ENCODE measurements at regions not wholly inside any gene's neighbourhood (a gene's known extent, or its start where the extent isn't known, plus 50 kb on each side); places are given as distances from the start of the nearest gene placed in this dataset.

DNA sequence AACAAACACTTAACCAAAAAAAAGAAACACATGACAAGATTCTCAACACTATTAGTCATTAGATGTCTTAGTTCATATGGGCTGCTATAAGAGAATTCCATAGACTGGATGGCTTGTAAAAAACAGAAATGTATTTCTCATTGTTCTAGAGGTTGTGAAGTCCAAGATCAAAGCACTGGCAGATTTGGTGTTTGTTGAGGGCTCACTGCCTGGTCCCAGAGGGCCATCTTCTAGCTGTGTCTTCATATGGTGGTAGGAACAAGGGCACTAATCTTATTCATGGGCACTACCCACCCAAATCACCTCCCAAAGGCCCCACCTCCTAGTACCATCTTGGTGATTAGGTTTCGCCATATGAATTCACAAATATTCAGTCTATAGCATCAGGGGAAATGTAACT, 162.5 kb upstream of the SDK2 start:
- Histone ChIP-seq H3K4me3 (ENCODE audit: low read length) (no peak overlapping the region), H3K9me2 (replicated peaks; ENCODE audit: low read length) (no peaks in the 10 kb centered on the region), H3K4me1 (ENCODE audit: insufficient read depth, low read length) (0 out of 2 replicates have a peak, but pooled peaks cover 8% of the 10 kb centered on the region), H3K27ac (ENCODE audit: low read length) (no peak overlapping the region), H3K27me3 (ENCODE audit: low read length) (no peaks in the 10 kb centered on the region; the same call in 1 of the 2 replicates), H2AFZ (ENCODE audit: low read length) (no peak overlapping the region), H3F3A (ENCODE audit: low read length, unreplicated experiment) (no peaks in the 10 kb centered on the region), H4K20me1 (ENCODE audit: low read length) (no peaks in the 10 kb centered on the region), H3K4me2 (ENCODE audit: low read length) (no peak overlapping the region), H3K9ac (ENCODE audit: low read length) (no peak overlapping the region), H3K79me2 (ENCODE audit: low read length) (no peaks in the 10 kb centered on the region), H3K36me3 (ENCODE audit: low read depth, low read length) (no peaks in the 10 kb centered on the region), H3K9me3 (ENCODE audit: low read length) (no peaks in the 10 kb centered on the region)
- DNase-seq, result no peak
- ChIA-PET POLR2A (ENCODE audit: unreplicated experiment) (no interaction called here), CTCF (no interaction called here)
- no TSS peak for BruUV-seq (replicated peaks)
- ATAC-seq, result no peak
- TF ChIP-seq CTCF (conservative IDR thresholded peaks at IDR 0.05; ENCODE audit: low read depth, low read length), result no peak
- no peak for TF ChIP-seq EZH2 (IDR thresholded peaks at IDR 0.05; ENCODE audit: low read length, unreplicated experiment)
- TF ChIP-seq EZH2phosphoT487 (IDR thresholded peaks at IDR 0.05; ENCODE audit: borderline replicate concordance, low read length), result no peak
- intact Hi-C loops (cut with micrococcal nuclease), result no loop called here

DNA sequence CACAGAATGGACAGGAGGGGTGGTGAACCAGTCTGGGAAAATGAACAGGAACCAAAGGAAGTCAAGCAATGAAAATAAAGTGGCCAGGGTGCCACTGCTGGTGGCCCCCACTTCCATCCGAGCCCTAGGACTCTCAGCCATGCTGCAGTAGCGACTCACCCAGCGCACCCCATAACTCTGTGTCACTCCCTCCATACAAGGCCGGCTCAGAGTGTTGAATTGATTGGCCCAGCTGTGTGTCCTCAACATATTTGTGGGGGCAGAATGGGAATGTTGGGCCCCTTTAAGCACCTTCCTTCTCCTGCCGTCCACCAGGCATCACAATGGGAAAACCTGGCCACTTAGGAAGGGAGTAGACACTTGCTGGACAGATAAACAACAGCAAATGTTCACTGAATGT, 169.0 kb upstream of the SDK2 start:
- CTCF ChIA-PET, result no interaction called here
- Histone ChIP-seq H3K4me3 (ENCODE audit: low read length) (no peak overlapping the region), H3K36me3 (ENCODE audit: low read depth, low read length) (no peaks in the 10 kb centered on the region), H3K79me2 (ENCODE audit: low read length) (no peaks in the 10 kb centered on the region), H2AFZ (ENCODE audit: low read length) (no peak overlapping the region), H3F3A (ENCODE audit: low read length, unreplicated experiment) (no peaks in the 10 kb centered on the region), H4K20me1 (ENCODE audit: low read length) (no peaks in the 10 kb centered on the region), H3K27me3 (ENCODE audit: low read length) (peaks cover 36% of the 10 kb centered on the region), H3K4me2 (ENCODE audit: low read length) (no peak overlapping the region), H3K9me3 (ENCODE audit: low read length) (no peaks in the 10 kb centered on the region; the same call in 1 of the 2 replicates), H3K27ac (ENCODE audit: low read length) (no peak overlapping the region), H3K4me1 (ENCODE audit: insufficient read depth, low read length) (no peaks in the 10 kb centered on the region), H3K9me2 (replicated peaks; ENCODE audit: low read length) (no peaks in the 10 kb centered on the region), H3K9ac (ENCODE audit: low read length) (no peak overlapping the region)
- no peak for DNase-seq
- BruUV-seq (replicated peaks), result no TSS peak
- ATAC-seq, result no peak
- TF ChIP-seq EZH2phosphoT487 (IDR thresholded peaks at IDR 0.05; ENCODE audit: borderline replicate concordance, low read length) (no peak), EZH2 (IDR thresholded peaks at IDR 0.05; ENCODE audit: low read length, unreplicated experiment) (no peak), CTCF (conservative IDR thresholded peaks at IDR 0.05; ENCODE audit: low read depth, low read length) (no peak)
- POLR2A ChIA-PET (ENCODE audit: unreplicated experiment), result no interaction called here
- intact Hi-C loops (cut with micrococcal nuclease), result no loop called here

- no peaks in the 10 kb centered on the region for H3K9me2 ChIP-seq (replicated peaks; ENCODE audit: low read length)
- no peaks in the 10 kb centered on the region for H3K36me3 ChIP-seq (ENCODE audit: low read depth, low read length)
- no peak for TF ChIP-seq EZH2phosphoT487 (IDR thresholded peaks at IDR 0.05; ENCODE audit: borderline replicate concordance, low read length)
- no peak for TF ChIP-seq CTCF (conservative IDR thresholded peaks at IDR 0.05; ENCODE audit: low read depth, low read length)
- no peak for TF ChIP-seq EZH2 (IDR thresholded peaks at IDR 0.05; ENCODE audit: low read length, unreplicated experiment)
- intact Hi-C loops (cut with micrococcal nuclease), result no loop called here
- H2AFZ ChIP-seq (ENCODE audit: low read length), result no peak overlapping the region
- DNase-seq (no peak), ATAC-seq (no peak)
- H3K79me2 ChIP-seq (ENCODE audit: low read length), result no peaks in the 10 kb centered on the region
- peaks cover 36% of the 10 kb centered on the region for H3K27me3 ChIP-seq (ENCODE audit: low read length)
- ChIA-PET POLR2A (ENCODE audit: unreplicated experiment) (no interaction called here), CTCF (no interaction called here)
- no peaks in the 10 kb centered on the region for H4K20me1 ChIP-seq (ENCODE audit: low read length)
- no peak overlapping the region for H3K4me2 ChIP-seq (ENCODE audit: low read length)
- H3K27ac ChIP-seq (ENCODE audit: low read length), result no peak overlapping the region
- no TSS peak for BruUV-seq (replicated peaks)
- no peaks in the 10 kb centered on the region for H3K4me1 ChIP-seq (ENCODE audit: insufficient read depth, low read length)
- H3F3A ChIP-seq (ENCODE audit: low read length, unreplicated experiment), result no peaks in the 10 kb centered on the region
- no peak overlapping the region for H3K4me3 ChIP-seq (ENCODE audit: low read length)
- no peak overlapping the region for H3K9ac ChIP-seq (ENCODE audit: low read length)
- peaks cover 5% of the 10 kb centered on the region; the same call in 1 of the 2 replicates for H3K9me3 ChIP-seq (ENCODE audit: low read length)
These were observed 169.8 kb upstream of the SDK2 start for GRCh38 chr17:73814075-73814474.

All from PC-3 (cell line).